ENCODE measurements at regions not wholly inside any gene's neighbourhood (a gene's known extent, or its start where the extent isn't known, plus 50 kb on each side); places are given as distances from the start of the nearest gene placed in this dataset.

DNA sequence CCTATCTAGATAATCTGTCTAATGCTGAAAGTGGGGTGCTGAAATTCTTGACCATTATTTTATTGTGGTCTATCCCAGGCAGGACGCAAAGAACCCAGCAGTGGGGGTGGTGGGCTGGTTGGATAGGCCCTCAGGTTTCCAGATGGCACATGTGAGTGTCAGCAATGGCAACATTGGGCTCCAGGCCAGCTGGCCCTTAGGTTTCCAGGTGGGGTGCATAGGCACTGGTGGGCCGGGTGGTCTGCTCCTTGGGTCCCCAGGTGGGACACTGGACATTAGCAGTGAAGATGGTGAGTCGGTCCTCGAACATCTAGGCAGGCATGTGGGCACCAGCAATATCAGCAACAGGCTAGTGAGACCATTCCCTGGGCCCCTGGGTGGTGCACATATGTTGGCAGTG lies 680.3 kb upstream of the ACVR2A start (continued):
- TF ChIP-seq, protein P1, sequence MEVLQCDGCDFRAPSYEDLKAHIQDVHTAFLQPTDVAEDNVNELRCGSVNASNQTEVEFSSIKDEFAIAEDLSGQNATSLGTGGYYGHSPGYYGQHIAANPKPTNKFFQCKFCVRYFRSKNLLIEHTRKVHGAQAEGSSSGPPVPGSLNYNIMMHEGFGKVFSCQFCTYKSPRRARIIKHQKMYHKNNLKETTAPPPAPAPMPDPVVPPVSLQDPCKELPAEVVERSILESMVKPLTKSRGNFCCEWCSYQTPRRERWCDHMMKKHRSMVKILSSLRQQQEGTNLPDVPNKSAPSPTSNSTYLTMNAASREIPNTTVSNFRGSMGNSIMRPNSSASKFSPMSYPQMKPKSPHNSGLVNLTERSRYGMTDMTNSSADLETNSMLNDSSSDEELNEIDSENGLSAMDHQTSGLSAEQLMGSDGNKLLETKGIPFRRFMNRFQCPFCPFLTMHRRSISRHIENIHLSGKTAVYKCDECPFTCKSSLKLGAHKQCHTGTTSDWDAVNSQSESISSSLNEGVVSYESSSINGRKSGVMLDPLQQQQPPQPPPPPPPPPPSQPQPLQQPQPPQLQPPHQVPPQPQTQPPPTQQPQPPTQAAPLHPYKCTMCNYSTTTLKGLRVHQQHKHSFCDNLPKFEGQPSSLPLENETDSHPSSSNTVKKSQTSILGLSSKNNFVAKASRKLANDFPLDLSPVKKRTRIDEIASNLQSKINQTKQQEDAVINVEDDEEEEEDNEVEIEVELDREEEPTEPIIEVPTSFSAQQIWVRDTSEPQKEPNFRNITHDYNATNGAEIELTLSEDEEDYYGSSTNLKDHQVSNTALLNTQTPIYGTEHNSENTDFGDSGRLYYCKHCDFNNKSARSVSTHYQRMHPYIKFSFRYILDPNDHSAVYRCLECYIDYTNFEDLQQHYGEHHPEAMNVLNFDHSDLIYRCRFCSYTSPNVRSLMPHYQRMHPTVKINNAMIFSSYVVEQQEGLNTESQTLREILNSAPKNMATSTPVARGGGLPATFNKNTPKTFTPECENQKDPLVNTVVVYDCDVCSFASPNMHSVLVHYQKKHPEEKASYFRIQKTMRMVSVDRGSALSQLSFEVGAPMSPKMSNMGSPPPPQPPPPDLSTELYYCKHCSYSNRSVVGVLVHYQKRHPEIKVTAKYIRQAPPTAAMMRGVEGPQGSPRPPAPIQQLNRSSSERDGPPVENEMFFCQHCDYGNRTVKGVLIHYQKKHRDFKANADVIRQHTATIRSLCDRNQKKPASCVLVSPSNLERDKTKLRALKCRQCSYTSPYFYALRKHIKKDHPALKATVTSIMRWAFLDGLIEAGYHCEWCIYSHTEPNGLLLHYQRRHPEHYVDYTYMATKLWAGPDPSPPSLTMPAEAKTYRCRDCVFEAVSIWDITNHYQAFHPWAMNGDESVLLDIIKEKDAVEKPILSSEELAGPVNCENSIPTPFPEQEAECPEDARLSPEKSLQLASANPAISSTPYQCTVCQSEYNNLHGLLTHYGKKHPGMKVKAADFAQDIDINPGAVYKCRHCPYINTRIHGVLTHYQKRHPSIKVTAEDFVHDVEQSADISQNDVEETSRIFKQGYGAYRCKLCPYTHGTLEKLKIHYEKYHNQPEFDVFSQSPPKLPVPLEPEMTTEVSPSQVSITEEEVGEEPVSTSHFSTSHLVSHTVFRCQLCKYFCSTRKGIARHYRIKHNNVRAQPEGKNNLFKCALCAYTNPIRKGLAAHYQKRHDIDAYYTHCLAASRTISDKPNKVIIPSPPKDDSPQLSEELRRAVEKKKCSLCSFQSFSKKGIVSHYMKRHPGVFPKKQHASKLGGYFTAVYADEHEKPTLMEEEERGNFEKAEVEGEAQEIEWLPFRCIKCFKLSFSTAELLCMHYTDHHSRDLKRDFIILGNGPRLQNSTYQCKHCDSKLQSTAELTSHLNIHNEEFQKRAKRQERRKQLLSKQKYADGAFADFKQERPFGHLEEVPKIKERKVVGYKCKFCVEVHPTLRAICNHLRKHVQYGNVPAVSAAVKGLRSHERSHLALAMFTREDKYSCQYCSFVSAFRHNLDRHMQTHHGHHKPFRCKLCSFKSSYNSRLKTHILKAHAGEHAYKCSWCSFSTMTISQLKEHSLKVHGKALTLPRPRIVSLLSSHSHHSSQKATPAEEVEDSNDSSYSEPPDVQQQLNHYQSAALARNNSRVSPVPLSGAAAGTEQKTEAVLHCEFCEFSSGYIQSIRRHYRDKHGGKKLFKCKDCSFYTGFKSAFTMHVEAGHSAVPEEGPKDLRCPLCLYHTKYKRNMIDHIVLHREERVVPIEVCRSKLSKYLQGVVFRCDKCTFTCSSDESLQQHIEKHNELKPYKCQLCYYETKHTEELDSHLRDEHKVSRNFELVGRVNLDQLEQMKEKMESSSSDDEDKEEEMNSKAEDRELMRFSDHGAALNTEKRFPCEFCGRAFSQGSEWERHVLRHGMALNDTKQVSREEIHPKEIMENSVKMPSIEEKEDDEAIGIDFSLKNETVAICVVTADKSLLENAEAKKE (CRISPR knock-in tag; IDR thresholded peaks at IDR 0.05) = no peak

DNA sequence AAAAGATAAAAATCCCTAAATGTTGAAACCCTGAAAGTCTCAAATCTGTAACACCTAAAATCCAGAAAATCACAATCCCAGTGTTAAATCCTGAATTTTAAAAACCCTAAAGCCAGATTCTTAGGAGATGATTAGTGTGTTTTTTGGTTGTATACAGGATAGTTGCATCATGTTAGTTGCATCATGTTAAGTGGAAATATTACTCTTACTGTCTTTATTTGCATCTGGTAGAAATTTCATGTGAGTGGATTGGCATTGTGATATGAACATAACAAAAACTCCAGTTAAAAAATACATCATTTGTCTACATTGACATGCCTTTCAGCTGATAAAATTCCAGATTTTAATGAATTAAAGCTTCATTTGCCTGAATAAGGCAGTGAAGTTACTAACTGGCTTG lies 683.1 kb upstream of the ACVR2A start:
- no peaks in the 10 kb centered on the region for H3K79me2 ChIP-seq (replicated peaks; ENCODE audit: insufficient read depth)
- H3K36me3 ChIP-seq (ENCODE audit: insufficient read depth) = no peaks in the 10 kb centered on the region
- no peak overlapping the region for H2AFZ ChIP-seq
- H3K4me2 ChIP-seq = no peak overlapping the region
- DNase-seq (ENCODE audit: low spot score) (no peak), ATAC-seq (no peak)
- Mint-ChIP-seq H3K27me3 (ENCODE audit: insufficient read depth, low read depth, poor library complexity) (no peaks in the 10 kb centered on the region), H3K36me3 (ENCODE audit: low read depth) (no peaks in the 10 kb centered on the region), H3K4me3 (no peak overlapping the region), H3K9me3 (no peaks in the 10 kb centered on the region; the same call in 2 of the 3 replicates), H3K4me1 (no peaks in the 10 kb centered on the region), H3K27ac (no peak overlapping the region)
- no peaks in the 10 kb centered on the region for H3K27me3 ChIP-seq (ENCODE audit: insufficient read depth)
- no peaks in the 10 kb centered on the region for H4K20me1 ChIP-seq (replicated peaks; ENCODE audit: insufficient read depth)
- no peaks in the 10 kb centered on the region for H3F3A ChIP-seq (replicated peaks; ENCODE audit: low read depth)
- H3K9me2 ChIP-seq (ENCODE audit: insufficient read depth) = no peaks in the 10 kb centered on the region
- H3K4me3 ChIP-seq = no peak overlapping the region
- no peak overlapping the region for H3K27ac ChIP-seq (ENCODE audit: low read depth)
- TF ChIP-seq, protein P2, sequence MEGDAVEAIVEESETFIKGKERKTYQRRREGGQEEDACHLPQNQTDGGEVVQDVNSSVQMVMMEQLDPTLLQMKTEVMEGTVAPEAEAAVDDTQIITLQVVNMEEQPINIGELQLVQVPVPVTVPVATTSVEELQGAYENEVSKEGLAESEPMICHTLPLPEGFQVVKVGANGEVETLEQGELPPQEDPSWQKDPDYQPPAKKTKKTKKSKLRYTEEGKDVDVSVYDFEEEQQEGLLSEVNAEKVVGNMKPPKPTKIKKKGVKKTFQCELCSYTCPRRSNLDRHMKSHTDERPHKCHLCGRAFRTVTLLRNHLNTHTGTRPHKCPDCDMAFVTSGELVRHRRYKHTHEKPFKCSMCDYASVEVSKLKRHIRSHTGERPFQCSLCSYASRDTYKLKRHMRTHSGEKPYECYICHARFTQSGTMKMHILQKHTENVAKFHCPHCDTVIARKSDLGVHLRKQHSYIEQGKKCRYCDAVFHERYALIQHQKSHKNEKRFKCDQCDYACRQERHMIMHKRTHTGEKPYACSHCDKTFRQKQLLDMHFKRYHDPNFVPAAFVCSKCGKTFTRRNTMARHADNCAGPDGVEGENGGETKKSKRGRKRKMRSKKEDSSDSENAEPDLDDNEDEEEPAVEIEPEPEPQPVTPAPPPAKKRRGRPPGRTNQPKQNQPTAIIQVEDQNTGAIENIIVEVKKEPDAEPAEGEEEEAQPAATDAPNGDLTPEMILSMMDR (conservative IDR thresholded peaks at IDR 0.05; ENCODE audit: low read depth in 2 of 2) = no peak
- TF ChIP-seq ZNF114 (CRISPR knock-in tag; IDR thresholded peaks at IDR 0.05) (no peak), EZH2phosphoT487 (IDR thresholded peaks at IDR 0.05; ENCODE audit: unreplicated experiment) (no peak)
- H3K4me1 ChIP-seq (ENCODE audit: insufficient read depth) = no peaks in the 10 kb centered on the region

All from GM23338 (cell line).